SK-N-MC (cell line): ENCODE measurements at regions not wholly inside any gene's neighbourhood (a gene's known extent, or its start where the extent isn't known, plus 50 kb on each side); places are given as distances from the start of the nearest gene placed in this dataset.

ENCODE experiments used
- EZH2 ChIP-seq: fragments of 200-600 bp; sonication (generic); IDR thresholded peaks from one replicate; pipeline ENCODE4 v1.6.1; 2017; ENCODE audit warnings: antibody characterized with exemption
- POLR2AphosphoS5 ChIP-seq: IDR thresholded peaks from 2 replicates; pipeline ENCODE4 v1.6.1; 2012; ENCODE audit warnings: mild to moderate bottlenecking, low read depth, low read length, borderline replicate concordance

GRCh38 chr2:114330594-114330993 lies 111.8 kb upstream of the DPP10 start:
- TF ChIP-seq POLR2AphosphoS5: no peak
- no peak for TF ChIP-seq EZH2
